Fibroblast of lung (primary cell): ENCODE measurements at regions not wholly inside any gene's neighbourhood (a gene's known extent, or its start where the extent isn't known, plus 50 kb on each side); places are given as distances from the start of the nearest gene placed in this dataset.
A peak's percentile ranks its signal among the peaks of the same experiment; 100 is the strongest.

ENCODE experiments used
- DNase-seq, 2 donors: peaks; one replicate each; pipeline versions ENCODE4 v3.0.0 to v3.0.0-alpha.2; 2010; ENCODE audit warnings: low read depth in 2 of 2
- H2AFZ ChIP-seq: 2 replicates; pipeline ENCODE4 v1.5.1; 2012; ENCODE audit warnings: low read length, control low read depth, inconsistent platforms
- H3K27ac ChIP-seq: 2 replicates; pipeline ENCODE4 v1.5.1; 2011; ENCODE audit warnings: low read length, control low read depth; ENCODE audit not compliant: insufficient read depth
- H3K27me3 ChIP-seq: 2 replicates; pipeline ENCODE4 v1.5.1; 2011; ENCODE audit warnings: mild to moderate bottlenecking, low read length; ENCODE audit not compliant: control insufficient read depth, insufficient read depth
- H3K36me3 ChIP-seq: 2 replicates; pipeline ENCODE4 v1.5.1; 2011; ENCODE audit warnings: low read length; ENCODE audit not compliant: control insufficient read depth, insufficient read depth
- H3K4me1 ChIP-seq: 2 replicates; pipeline ENCODE4 v1.5.1; 2011; ENCODE audit warnings: low read length; ENCODE audit not compliant: control insufficient read depth, insufficient read depth; ENCODE audit errors: extremely low read depth
- H3K4me2 ChIP-seq: 2 replicates; pipeline ENCODE4 v1.5.1; 2011; ENCODE audit warnings: low read length, control low read depth; ENCODE audit not compliant: insufficient read depth; ENCODE audit errors: extremely low read depth
- H3K4me3 ChIP-seq, 4 experiments: fragments of 200-600 bp in 1 of 4; sonication (generic) in 1 of 4; replicated peaks in 1 of 4; 2 replicates each; pipeline ENCODE4 v1.5.1; 2011 to 2016; ENCODE audit warnings: low read length in 4 of 4, low read depth in 3 of 4, mild to moderate bottlenecking in 3 of 4, control low read depth in 2 of 4, inconsistent platforms in 1 of 4, mixed read lengths in 1 of 4; ENCODE audit not compliant: insufficient read depth in 1 of 4; ENCODE audit errors: control extremely low read depth in 1 of 4
- H3K79me2 ChIP-seq: 2 replicates; pipeline ENCODE4 v1.5.1; 2012; ENCODE audit warnings: mild to moderate bottlenecking, low read length, inconsistent platforms; ENCODE audit not compliant: control insufficient read depth, insufficient read depth
- H3K9ac ChIP-seq: 2 replicates; pipeline ENCODE4 v1.5.1; 2011; ENCODE audit warnings: mild to moderate bottlenecking, low read length, control low read depth; ENCODE audit not compliant: insufficient read depth
- H3K9me3 ChIP-seq: 2 replicates; pipeline ENCODE4 v1.5.1; 2012; ENCODE audit warnings: low read depth, low read length; ENCODE audit not compliant: control insufficient read depth, insufficient read depth
- H4K20me1 ChIP-seq: 2 replicates; pipeline ENCODE4 v1.5.1; 2011; ENCODE audit warnings: low read length; ENCODE audit not compliant: control insufficient read depth, insufficient read depth; ENCODE audit errors: extremely low read depth
- CTCF ChIP-seq, 2 donors: IDR thresholded peaks in 1 of 2; conservative IDR thresholded peaks in 1 of 2; 1 replicate in 1 of 2; 2 replicates in 1 of 2; pipeline ENCODE4 v1.5.1; 2011 to 2012; ENCODE audit warnings: low read length in 2 of 2, control low read depth in 1 of 2, inconsistent platforms in 1 of 2, low read depth in 1 of 2, mild to moderate bottlenecking in 1 of 2
- EZH2 ChIP-seq: IDR thresholded peaks from 2 replicates; pipeline ENCODE4 v1.5.1; 2012; ENCODE audit warnings: low read length, control low read depth, mild to moderate bottlenecking; ENCODE audit errors: missing control alignments

DNA sequence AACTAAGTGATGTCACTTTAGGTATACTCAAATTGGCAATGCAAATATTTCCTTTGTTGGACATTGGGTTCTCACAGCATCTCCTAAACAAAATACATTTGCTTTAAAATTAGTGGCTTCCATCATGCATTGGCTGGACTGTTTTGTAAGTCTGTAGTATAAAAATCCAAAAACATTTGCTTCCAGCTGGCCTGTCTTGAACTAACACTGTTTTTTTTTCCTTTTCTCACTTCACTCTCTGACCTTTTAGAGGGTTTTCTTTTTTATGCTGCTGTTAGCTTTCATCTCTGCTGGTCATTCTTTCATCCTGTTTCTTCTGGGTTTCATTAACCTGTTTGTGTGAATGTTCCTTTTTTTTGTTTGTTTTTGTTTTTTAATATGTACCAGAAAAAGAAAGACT is 121.7 kb upstream of the MLIP start:
- no peak overlapping the region for H2AFZ ChIP-seq

DNA sequence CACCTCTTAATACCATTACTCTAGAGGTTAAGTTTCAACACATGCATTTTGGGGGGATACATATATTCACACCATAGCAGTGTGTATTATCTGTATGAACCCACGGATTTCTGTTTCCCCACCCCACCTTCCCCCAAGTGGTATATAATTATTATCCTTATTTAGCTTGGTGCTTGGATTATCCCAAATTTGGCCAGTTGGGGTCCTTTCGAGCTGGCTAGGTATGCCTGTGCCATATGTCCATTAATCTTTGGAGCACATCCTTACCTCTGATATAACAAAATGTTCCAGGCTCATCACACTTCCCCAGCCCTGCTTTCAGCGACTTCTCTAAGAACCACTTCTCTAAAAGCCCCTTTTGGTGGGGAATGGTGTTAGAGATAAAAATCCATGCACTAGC is 118.7 kb upstream of the MLIP start:
- Histone ChIP-seq H3K36me3 (no peaks in the 10 kb centered on the region), H3K27ac (no peak overlapping the region)

More for the DNA sequence above, 121.7 kb upstream of the MLIP start:
- no peak overlapping the region for H3K4me2 ChIP-seq
- no peaks in the 10 kb centered on the region for H3K36me3 ChIP-seq
- H3K27me3 ChIP-seq = no peaks in the 10 kb centered on the region
- no peak overlapping the region for H3K4me3 ChIP-seq
- TF ChIP-seq CTCF (conservative IDR thresholded peaks at IDR 0.05 in 1 of 2, IDR thresholded peaks at IDR 0.05 in 1 of 2; ENCODE audit: low read depth in 1 of 2, low read length in 2 of 2) = no peak
- no peaks in the 10 kb centered on the region for H3K9me3 ChIP-seq
- H4K20me1 ChIP-seq = no peaks in the 10 kb centered on the region
- peaks cover 11% of the 10 kb centered on the region for H3K4me1 ChIP-seq
- no peak overlapping the region for H3K27ac ChIP-seq
- no peak overlapping the region for H3K9ac ChIP-seq
- no peaks in the 10 kb centered on the region for H3K79me2 ChIP-seq
- peak in 1 of 2 donors; percentile 21 for DNase-seq

GRCh38 chr6:53994201-53994600 is 117.0 kb upstream of the MLIP start:
- no peak overlapping the region for H2AFZ ChIP-seq
- no peak overlapping the region for H3K27ac ChIP-seq
- no peak overlapping the region for H3K9ac ChIP-seq
- no peaks in the 10 kb centered on the region for H3K9me3 ChIP-seq
- no peak overlapping the region for H3K4me2 ChIP-seq
- H3K36me3 ChIP-seq = no peaks in the 10 kb centered on the region
- no peaks in the 10 kb centered on the region for H3K27me3 ChIP-seq
- no peaks in the 10 kb centered on the region for H4K20me1 ChIP-seq
- no peaks in the 10 kb centered on the region for H3K4me1 ChIP-seq
- DNase-seq = no peak
- no peak overlapping the region for H3K4me3 ChIP-seq
- TF ChIP-seq EZH2 (no peak), CTCF (conservative IDR thresholded peaks at IDR 0.05 in 1 of 2, IDR thresholded peaks at IDR 0.05 in 1 of 2; ENCODE audit: low read depth in 1 of 2, low read length in 2 of 2) (no peak)
- no peaks in the 10 kb centered on the region for H3K79me2 ChIP-seq

More for the DNA sequence above, 118.7 kb upstream of the MLIP start:
- Histone ChIP-seq H3K79me2 (no peaks in the 10 kb centered on the region), H3K9ac (no peak overlapping the region), H2AFZ (no peak overlapping the region), H3K27me3 (no peaks in the 10 kb centered on the region), H3K4me3 (no peak overlapping the region), H3K9me3 (no peaks in the 10 kb centered on the region), H4K20me1 (no peaks in the 10 kb centered on the region), H3K4me1 (no peaks in the 10 kb centered on the region), H3K4me2 (no peak overlapping the region)
- TF ChIP-seq EZH2 = no peak
- TF ChIP-seq CTCF (conservative IDR thresholded peaks at IDR 0.05 in 1 of 2, IDR thresholded peaks at IDR 0.05 in 1 of 2; ENCODE audit: low read depth in 1 of 2, low read length in 2 of 2) = no peak
- DNase-seq = no peak
